ENCODE measurements at regions not wholly inside any gene's neighbourhood (a gene's known extent, or its start where the extent isn't known, plus 50 kb on each side); places are given as distances from the start of the nearest gene placed in this dataset.

DNA sequence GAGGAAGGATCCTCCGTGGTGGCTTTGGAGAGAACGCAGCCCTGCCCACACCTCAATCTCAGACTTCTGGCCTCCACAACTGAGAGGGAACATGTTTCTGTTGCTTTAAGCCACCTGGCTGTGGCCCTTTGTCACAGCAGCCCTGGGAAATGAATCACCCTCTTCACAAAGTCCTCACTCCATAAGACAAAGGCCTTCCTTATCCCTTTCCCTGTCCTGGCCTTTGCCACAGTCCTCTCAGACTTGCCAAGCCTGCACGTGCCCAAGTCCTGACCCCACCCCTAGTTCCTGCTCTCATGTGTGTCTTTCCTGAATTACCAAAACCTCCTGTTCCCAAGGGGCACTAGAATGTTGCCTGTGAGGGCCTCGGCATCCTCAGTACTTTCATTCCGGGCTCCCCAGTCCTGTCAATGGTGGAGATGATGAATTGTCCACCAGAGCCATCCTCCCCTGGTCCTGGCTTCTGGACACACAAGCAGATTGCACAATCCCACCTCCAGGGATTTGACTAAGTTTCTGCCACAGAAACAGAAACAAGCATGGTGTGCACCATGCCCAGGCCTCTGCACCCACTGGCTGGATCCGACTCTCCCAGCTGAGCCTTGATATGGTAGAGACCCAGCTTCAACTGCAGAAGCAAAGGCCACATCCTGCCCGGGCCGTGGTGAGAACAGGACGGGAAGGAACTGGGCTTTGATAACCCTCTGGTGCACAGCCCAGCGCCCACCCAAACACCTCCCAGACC is 232.6 kb upstream of the PDE10A start:
- Histone ChIP-seq H3K36me3 (ENCODE audit: control insufficient read depth in 4 of 4, insufficient read depth in 3 of 4, low read depth in 1 of 4, low read length in 3 of 4) (no peaks in the 10 kb centered on the region), H3K9ac (ENCODE audit: low read depth in 1 of 2, low read length in 2 of 2) (no peak overlapping the region), H3K27ac (ENCODE audit: low read depth in 1 of 2, low read length in 2 of 2) (no peak overlapping the region), H3K9me3 (ENCODE audit: control insufficient read depth in 4 of 4, low read length in 3 of 4) (no peaks in the 10 kb centered on the region), H3K27me3 (ENCODE audit: control insufficient read depth in 4 of 4, insufficient read depth in 4 of 4, low read length in 3 of 4) (no peaks in the 10 kb centered on the region), H3K4me1 (ENCODE audit: control insufficient read depth in 4 of 4, insufficient read depth in 4 of 4, low read length in 3 of 4) (no peaks in the 10 kb centered on the region), H3K4me3 (ENCODE audit: low read depth in 1 of 3, low read length in 3 of 3) (no peak overlapping the region)
- no peak for DNase-seq (ENCODE audit: low spot score)
- WGBS, result 66% methylated on average over 10 of the region's 10 CpGs
- TF ChIP-seq RXRA (IDR thresholded peaks at IDR 0.05) (no peak), RAD21 (IDR thresholded peaks at IDR 0.05) (no peak), FOXA2 (IDR thresholded peaks at IDR 0.05) (no peak)

DNA sequence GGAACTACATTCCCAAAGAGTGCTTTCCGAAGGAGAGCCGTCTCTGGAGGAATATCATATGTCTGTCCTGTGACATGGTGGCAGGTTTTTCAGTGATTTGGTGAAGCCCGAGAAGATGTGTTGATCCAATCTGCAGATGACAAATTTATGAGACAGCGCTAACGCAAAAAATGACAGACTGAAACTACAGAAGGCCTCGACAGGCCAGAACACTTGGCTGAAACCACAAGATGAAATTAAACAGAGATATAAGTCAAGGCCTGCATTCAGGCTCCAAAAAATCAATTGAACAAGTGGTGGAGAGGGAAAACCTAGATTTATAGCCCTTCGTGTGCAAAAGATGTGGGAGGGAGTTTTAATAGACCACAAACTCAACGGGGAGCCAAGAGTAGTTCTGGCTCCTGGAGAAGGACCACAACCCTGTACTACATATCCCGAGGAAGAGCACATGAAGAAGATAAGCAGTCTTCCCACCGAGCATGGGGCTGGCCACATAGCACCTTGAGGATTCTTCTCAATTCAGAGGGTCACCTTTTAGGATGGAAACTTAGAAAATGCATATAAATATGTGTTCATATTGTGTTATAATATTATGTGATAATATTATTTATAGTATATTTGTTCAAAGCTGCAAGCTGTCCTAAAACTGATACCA is 231.3 kb upstream of the PDE10A start:
- Histone ChIP-seq H3K27me3 (ENCODE audit: control insufficient read depth in 4 of 4, insufficient read depth in 4 of 4, low read length in 3 of 4) (no peaks in the 10 kb centered on the region), H3K9ac (ENCODE audit: low read depth in 1 of 2, low read length in 2 of 2) (no peak overlapping the region), H3K36me3 (ENCODE audit: control insufficient read depth in 4 of 4, insufficient read depth in 3 of 4, low read depth in 1 of 4, low read length in 3 of 4) (no peaks in the 10 kb centered on the region), H3K4me1 (ENCODE audit: control insufficient read depth in 4 of 4, insufficient read depth in 4 of 4, low read length in 3 of 4) (no peaks in the 10 kb centered on the region), H3K9me3 (ENCODE audit: control insufficient read depth in 4 of 4, low read length in 3 of 4) (no peaks in the 10 kb centered on the region), H3K27ac (ENCODE audit: low read depth in 1 of 2, low read length in 2 of 2) (no peak overlapping the region), H3K4me3 (ENCODE audit: low read depth in 1 of 3, low read length in 3 of 3) (no peak overlapping the region)
- no peak for DNase-seq (ENCODE audit: low spot score)
- TF ChIP-seq JUND (IDR thresholded peaks at IDR 0.05), result no peak
- WGBS, result 85% methylated on average over 10 of the region's 10 CpGs

DNA sequence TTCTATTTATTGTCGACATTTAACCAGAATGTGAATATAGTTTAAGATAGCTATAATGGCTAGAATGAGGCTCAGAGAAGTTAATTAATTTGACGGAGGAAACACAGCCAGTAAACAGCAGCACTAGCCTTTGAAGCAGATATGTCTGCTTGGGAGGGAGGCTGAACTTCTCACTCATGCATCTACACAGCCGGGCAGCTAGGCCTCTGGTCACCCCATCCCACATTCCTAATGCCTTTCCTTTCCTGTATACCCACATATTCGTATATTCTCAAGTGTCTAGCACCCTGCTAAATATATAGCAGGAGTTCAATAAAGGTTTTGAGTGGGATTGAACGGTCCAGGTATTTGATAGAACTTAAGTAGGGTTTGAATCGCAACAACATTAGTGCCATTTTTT is 230.4 kb upstream of the PDE10A start:
- Histone ChIP-seq H3K36me3 (ENCODE audit: control insufficient read depth in 4 of 4, insufficient read depth in 3 of 4, low read depth in 1 of 4, low read length in 3 of 4) (no peaks in the 10 kb centered on the region), H3K27me3 (ENCODE audit: control insufficient read depth in 4 of 4, insufficient read depth in 4 of 4, low read length in 3 of 4) (no peaks in the 10 kb centered on the region), H3K4me1 (ENCODE audit: control insufficient read depth in 4 of 4, insufficient read depth in 4 of 4, low read length in 3 of 4) (no peaks in the 10 kb centered on the region), H3K9ac (ENCODE audit: low read depth in 1 of 2, low read length in 2 of 2) (no peak overlapping the region), H3K4me3 (ENCODE audit: low read depth in 1 of 3, low read length in 3 of 3) (no peak overlapping the region), H3K27ac (ENCODE audit: low read depth in 1 of 2, low read length in 2 of 2) (no peak overlapping the region), H3K9me3 (ENCODE audit: control insufficient read depth in 4 of 4, low read length in 3 of 4) (no peaks in the 10 kb centered on the region)
- no peak for TF ChIP-seq FOXA2 (IDR thresholded peaks at IDR 0.05)
- no peak for TF ChIP-seq TAF1 (conservative IDR thresholded peaks at IDR 0.05)
- TF ChIP-seq RAD21 (IDR thresholded peaks at IDR 0.05), result no peak
- DNase-seq (ENCODE audit: low spot score), result no peak
- WGBS, result 70% methylated on average over 6 of the region's 6 CpGs

- TF ChIP-seq EGR1 (IDR thresholded peaks at IDR 0.05; ENCODE audit: low read depth in 2 of 2) (no peak), RXRA (IDR thresholded peaks at IDR 0.05) (no peak)
- no peaks in the 10 kb centered on the region for H3K9me3 ChIP-seq (ENCODE audit: control insufficient read depth in 4 of 4, low read length in 3 of 4)
- H3K4me1 ChIP-seq (ENCODE audit: control insufficient read depth in 4 of 4, insufficient read depth in 4 of 4, low read length in 3 of 4), result no peaks in the 10 kb centered on the region
- no peaks in the 10 kb centered on the region for H3K27me3 ChIP-seq (ENCODE audit: control insufficient read depth in 4 of 4, insufficient read depth in 4 of 4, low read length in 3 of 4)
- WGBS, result 68% methylated on average over 5 of the region's 5 CpGs
- H3K4me3 ChIP-seq (ENCODE audit: low read depth in 1 of 3, low read length in 3 of 3), result no peak overlapping the region
- no peak overlapping the region for H3K27ac ChIP-seq (ENCODE audit: low read depth in 1 of 2, low read length in 2 of 2)
- H3K36me3 ChIP-seq (ENCODE audit: control insufficient read depth in 4 of 4, insufficient read depth in 3 of 4, low read depth in 1 of 4, low read length in 3 of 4), result no peaks in the 10 kb centered on the region
- DNase-seq (ENCODE audit: low spot score), result no peak
- H3K9ac ChIP-seq (ENCODE audit: low read depth in 1 of 2, low read length in 2 of 2), result no peak overlapping the region
Measured at GRCh38 chr6:165891320-165891719, 228.3 kb upstream of the PDE10A start.

DNA sequence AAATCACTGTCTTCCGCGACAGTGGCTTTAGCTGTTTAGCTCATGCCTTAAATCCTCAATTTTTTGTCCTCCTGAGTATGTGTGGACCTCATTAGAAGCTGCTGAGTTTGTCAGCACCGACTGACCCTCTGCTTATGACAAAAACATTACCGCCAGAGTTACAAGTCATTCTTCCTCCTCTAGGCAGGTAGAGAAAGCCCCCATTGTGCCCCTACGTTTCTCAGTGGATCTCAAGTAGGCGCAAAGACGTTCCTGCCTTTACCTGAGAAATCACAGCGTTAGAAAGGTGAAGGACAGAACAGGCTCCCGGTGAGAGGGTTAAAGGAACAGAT is 227.3 kb upstream of the PDE10A start:
- no peak overlapping the region for H3K9ac ChIP-seq (ENCODE audit: low read depth in 1 of 2, low read length in 2 of 2)
- no peak overlapping the region for H3K4me3 ChIP-seq (ENCODE audit: low read depth in 1 of 3, low read length in 3 of 3)
- TF ChIP-seq NR2F2 (IDR thresholded peaks at IDR 0.05), result no peak
- TF ChIP-seq HNF4G (IDR thresholded peaks at IDR 0.05), result no peak
- no peak for TF ChIP-seq RAD21 (IDR thresholded peaks at IDR 0.05)
- no peaks in the 10 kb centered on the region for H3K36me3 ChIP-seq (ENCODE audit: control insufficient read depth in 4 of 4, insufficient read depth in 3 of 4, low read depth in 1 of 4, low read length in 3 of 4)
- WGBS, result 39% methylated on average over 9 of the region's 9 CpGs
- H3K4me1 ChIP-seq (ENCODE audit: control insufficient read depth in 4 of 4, insufficient read depth in 4 of 4, low read length in 3 of 4), result no peaks in the 10 kb centered on the region
- no peak overlapping the region for H3K27ac ChIP-seq (ENCODE audit: low read depth in 1 of 2, low read length in 2 of 2)
- no peaks in the 10 kb centered on the region for H3K27me3 ChIP-seq (ENCODE audit: control insufficient read depth in 4 of 4, insufficient read depth in 4 of 4, low read length in 3 of 4)
- DNase-seq (ENCODE audit: low spot score), result no peak
- H3K9me3 ChIP-seq (ENCODE audit: control insufficient read depth in 4 of 4, low read length in 3 of 4), result no peaks in the 10 kb centered on the region
